T follicular helper cell (primary cell): ENCODE measurements at regions not wholly inside any gene's neighbourhood (a gene's known extent, or its start where the extent isn't known, plus 50 kb on each side); places are given as distances from the start of the nearest gene placed in this dataset.
"Not testable (repeated sequence)": the region's sequence is repeated elsewhere in the genome, so short reads cannot be mapped to it uniquely, and the experiment has no call there.

Experiments used
- DNase-seq: peaks from one replicate; pipeline ENCODE4 v3.0.0-alpha.2; 2020; ENCODE audit warnings: low read depth

DNA sequence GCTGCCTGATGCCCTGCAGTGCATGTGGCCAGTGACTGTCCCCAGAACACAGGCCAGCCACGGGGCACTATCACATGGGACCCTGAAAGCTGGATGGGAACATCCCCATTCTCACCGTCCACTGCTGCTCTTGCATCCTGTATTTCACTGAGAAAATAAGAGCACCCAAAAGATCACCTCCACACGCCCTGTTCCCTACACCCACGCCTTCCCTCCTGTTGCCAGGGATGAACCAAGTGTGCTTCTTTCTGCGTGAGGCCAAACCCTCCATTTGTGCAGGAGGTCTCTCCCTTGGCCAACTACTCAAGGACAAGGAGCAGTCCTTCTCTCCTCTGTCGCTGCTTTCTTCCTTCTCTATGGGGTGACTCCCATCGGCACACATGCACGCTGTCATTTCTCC, 118.3 kb downstream of the LRRC37A3 start:
- not testable (repeated sequence) for DNase-seq

GRCh38 chr17:64800361-64800895, 118.8 kb downstream of the LRRC37A3 start:
- DNase-seq = not testable (repeated sequence)

GRCh38 chr17:64799543-64800188, 119.6 kb downstream of the LRRC37A3 start:
- not testable (repeated sequence) for DNase-seq

- not testable (repeated sequence) for DNase-seq
These were observed 120.3 kb downstream of the LRRC37A3 start for GRCh38 chr17:64798961-64799360.

GRCh38 chr17:64798489-64798790, 120.8 kb downstream of the LRRC37A3 start:
- not testable (repeated sequence) for DNase-seq

- not testable (repeated sequence) for DNase-seq
These were observed 121.4 kb downstream of the LRRC37A3 start for GRCh38 chr17:64797746-64798488.

GRCh38 chr17:64795342-64795741, 123.9 kb downstream of the LRRC37A3 start:
- DNase-seq = not testable (repeated sequence)

- not testable (repeated sequence) for DNase-seq
These were observed 124.6 kb downstream of the LRRC37A3 start for GRCh38 chr17:64794548-64795274.

- not testable (repeated sequence) for DNase-seq
These were observed 125.2 kb downstream of the LRRC37A3 start for GRCh38 chr17:64794113-64794512.

- not testable (repeated sequence) for DNase-seq
These were observed 126.3 kb downstream of the LRRC37A3 start for GRCh38 chr17:64792793-64793575.

DNA sequence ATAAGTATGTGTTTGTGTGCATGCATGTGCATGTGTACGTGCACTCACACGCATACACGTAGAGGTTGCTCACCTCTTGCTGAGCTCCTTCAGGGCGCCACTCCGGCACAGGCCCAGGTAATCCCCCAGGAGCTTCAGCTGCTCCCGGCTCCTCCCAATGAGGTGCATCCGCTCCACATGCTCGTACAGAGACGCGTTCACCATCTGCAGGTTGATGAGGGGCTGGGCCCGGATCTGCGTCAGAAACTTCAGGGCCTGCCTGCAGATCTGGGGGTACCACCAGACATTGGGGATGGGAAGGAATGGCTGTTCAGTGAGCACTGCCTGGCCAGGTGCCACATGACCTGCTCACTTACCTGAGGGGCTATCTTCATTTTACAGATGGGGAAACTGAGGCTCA, 127.0 kb downstream of the LRRC37A3 start:
- DNase-seq = not testable (repeated sequence)

DNA sequence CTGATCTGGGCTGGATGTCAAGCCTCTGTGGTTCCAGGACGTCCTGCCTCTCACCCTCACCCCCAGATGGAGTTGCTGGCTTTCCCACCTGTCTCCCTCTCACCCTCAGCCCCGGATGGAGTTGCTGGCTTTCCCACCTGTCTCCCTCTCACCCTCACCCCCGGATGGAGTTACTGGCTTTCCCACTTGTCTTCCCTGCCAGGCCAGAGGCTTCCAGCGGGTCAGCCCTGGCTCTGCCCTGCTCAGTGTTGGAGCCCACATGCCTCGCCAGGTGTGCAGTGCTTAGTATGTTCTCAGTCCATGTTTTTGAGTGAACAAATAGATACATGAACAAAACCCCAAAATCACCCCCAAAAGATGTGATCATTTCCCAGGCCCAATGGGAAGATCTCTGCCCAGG, 127.6 kb downstream of the LRRC37A3 start:
- not testable (repeated sequence) for DNase-seq

DNA sequence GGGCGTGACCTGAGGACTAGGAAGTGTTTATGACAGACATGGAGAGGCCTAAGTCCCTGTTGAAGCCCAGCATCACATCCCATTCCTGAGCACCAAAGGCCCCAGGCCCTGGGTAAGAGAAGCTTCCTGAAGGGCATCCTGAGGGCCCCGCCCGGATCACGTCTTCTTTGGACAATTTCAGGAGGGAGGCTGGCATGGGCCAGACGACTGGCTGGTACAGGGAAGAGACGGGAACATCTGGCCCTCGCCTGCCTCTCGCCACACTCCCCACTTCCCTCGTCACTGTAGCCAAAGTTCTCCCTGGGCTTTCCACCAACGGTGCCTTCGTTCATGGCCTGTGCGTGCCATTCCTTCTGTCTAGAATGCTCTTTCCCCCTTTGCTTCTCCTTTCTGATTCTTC, 128.1 kb downstream of the LRRC37A3 start:
- DNase-seq = not testable (repeated sequence)

GRCh38 chr17:64790690-64791089, 128.6 kb upstream of the SMURF2 start:
- DNase-seq = not testable (repeated sequence)

DNA sequence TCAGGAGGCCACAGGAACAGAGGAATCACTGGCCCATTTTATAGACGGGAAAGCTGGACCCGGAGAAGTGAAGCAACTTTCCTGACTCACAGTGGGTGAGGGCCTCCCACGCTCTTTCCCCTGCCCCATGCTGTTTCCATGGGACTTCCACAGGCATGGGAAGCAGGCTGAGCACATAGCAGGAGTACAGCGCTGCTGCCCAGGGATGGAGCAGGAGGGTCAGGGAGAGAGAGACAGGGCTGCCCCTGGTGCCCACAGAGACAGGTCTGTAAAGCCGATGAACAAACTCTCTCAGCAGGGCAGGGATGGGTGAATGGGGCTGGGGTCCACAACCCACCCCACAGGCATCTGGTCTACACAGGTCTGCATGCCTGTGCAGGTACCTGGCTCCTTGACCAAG, 128.1 kb upstream of the SMURF2 start:
- DNase-seq = not testable (repeated sequence)

DNA sequence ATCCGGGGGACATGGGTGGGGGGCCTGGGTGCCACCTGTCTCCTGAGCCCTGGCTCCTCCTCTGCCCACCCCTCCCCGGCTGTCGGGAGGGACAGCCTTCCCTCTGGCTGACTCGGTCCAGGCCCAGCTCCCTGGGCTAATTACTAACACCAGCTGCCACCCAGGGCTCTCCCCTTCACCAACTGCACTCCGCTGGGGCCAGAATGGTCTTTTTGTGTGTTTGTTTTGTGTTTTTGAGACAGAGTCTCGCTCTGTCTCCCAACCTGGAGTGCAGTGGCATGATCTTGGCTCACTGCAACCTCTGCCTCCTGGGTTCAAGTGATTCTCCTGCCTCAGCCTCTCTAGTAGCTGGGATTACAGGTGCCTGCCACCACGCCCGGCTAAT, 126.9 kb upstream of the SMURF2 start:
- DNase-seq = not testable (repeated sequence)

GRCh38 chr17:64788286-64789060, 126.4 kb upstream of the SMURF2 start:
- no peak for DNase-seq

GRCh38 chr17:64787921-64788271, 125.8 kb upstream of the SMURF2 start:
- DNase-seq = no peak

DNA sequence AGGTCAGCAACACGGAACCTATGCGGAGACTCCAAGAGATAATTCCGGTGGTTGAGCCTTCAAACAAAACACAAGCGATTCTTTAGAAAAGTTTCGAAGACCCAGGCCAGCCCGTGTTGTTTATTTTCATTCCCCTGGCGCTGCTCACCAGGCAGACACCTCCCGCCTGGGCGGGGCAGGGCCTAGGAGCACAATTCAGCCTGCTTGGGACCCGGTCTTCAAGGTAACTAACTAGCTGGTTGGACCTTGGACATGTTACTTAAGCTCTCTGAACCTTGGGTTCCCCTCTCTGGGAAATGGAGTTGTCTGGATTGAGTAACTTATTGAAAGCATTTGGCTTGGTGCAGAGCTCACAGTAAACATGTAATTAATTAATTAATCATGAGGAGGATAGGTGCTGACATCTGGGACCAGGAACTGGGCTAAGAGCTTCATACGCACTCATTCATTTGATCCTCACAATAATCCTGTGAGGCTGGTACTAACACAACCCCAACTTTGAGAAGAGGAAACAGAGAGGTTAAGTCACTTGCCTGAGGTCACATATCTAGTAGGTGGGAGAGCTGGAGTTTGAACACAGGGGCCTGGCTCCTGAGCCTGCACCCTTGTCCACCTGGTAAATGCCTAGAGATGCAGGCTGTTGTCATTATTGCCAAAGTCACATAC, 125.3 kb upstream of the SMURF2 start:
- no peak for DNase-seq

DNA sequence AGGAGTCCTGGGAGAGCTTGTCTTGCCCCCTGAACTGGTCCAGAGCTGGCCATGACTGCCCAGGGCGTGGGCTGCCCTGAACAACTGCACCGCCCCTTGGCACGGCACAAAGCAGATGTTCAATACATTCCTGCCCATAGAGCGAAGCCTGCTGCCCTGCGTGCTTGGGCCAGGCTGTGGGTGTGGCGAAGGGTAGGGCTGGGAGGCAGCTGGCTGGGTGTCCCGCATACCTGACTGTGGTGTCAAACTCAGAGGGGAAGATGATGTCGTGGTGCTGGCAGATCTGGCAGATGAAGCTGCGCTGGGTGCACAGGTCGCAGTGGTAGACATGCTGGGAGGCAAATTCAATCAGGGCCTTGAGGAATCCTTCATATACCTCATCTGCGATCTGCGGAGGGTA, 124.2 kb upstream of the SMURF2 start:
- no peak for DNase-seq

DNA sequence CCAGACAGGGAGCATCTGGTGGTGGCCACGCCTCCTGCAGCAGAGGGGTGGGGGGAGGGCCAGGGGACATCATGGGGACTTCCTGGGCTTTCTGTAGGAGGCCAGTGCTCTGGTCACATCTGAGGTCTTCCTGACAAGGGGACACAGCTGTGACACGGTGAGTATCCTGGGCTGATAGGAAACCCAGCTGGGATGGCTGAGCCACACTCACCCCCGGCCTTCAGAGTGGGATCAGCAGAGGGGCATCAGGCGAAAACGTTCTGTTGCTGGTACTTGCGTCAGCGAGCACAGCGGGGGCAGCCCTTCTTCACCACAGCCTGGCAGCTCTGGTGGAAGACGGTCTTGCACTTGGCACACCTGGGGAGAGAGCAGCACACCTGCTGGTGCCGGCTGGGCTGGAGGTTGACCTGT, 122.9 kb upstream of the SMURF2 start:
- no peak for DNase-seq
